H7 (cell line): ENCODE measurements at regions not wholly inside any gene's neighbourhood (a gene's known extent, or its start where the extent isn't known, plus 50 kb on each side); places are given as distances from the start of the nearest gene placed in this dataset.
A peak's percentile ranks its signal among the peaks of the same experiment; 100 is the strongest.
"Not testable (repeated sequence)": the region's sequence is repeated elsewhere in the genome, so short reads cannot be mapped to it uniquely, and the experiment has no call there.

Experiments
- DNase-seq: peaks from one replicate; pipeline ENCODE4 v3.0.0; 2012
- H3K27me3 ChIP-seq: 2 replicates; pipeline ENCODE4 v1.6.0; 2011; ENCODE audit warnings: mild to moderate bottlenecking, low read length; ENCODE audit not compliant: control insufficient read depth, insufficient read depth
- H3K36me3 ChIP-seq: replicated peaks from 2 replicates; pipeline ENCODE4 v1.5.1; 2011; ENCODE audit warnings: low read length; ENCODE audit not compliant: control insufficient read depth, insufficient read depth
- H3K4me3 ChIP-seq: 2 replicates; pipeline ENCODE4 v1.5.1; 2011; ENCODE audit warnings: low read depth, mild to moderate bottlenecking, control low read depth, low read length, moderate library complexity; ENCODE audit not compliant: insufficient read depth

DNA sequence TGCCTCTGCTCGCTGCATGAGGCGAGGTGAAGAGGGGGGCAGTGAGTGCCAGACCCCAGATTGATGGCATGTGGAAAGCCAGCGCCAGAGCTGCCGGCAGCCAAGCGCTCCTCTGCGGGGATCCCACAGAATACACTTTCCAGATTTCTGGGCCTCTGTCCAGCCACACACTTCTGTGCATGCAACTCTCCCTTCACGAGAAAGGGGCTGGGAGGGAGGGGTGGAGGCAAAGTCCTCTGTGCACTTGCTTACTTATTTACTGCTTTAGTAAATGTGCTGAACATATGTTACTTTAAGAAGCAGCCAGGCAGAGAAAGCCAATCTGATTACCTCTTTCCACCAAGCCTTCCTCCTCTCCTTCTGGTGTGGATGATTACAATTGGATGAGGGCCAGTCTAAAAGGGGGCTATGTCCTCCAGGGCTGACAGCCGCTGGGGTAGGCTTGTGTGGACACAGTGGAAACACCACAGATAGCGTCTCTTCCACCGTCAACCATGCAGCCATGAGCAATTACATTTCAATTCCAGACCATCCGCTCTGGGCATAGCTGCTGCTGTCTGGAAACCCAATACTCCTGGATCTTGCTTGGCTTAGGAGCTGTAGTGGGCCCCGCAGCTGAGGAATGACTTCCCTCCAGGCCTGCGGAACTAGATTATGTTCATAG is 322.8 kb upstream of the ANKRD30A start:
- Histone ChIP-seq H3K36me3 (no peaks in the 10 kb centered on the region), H3K27me3 (no peaks in the 10 kb centered on the region), H3K4me3 (no peak overlapping the region)
- DNase-seq: no peak

DNA sequence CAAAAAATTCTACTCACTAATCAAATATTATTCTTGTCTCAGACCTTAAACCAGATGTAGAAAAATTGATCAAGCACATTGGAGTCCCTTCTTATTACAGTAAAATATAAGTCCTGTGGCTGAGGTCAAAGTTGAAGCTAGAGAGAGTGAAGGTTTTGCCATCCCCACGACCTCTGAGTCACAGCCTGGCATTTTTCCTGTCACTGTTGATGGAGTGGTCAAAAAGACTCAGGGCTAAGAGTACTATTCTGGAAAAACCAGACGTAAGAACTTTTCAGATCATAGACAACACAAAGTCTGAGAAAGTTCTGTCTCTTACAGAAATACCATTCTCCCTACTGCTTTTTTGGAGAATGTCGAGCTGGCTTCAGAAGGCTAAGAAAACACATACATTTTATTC is 323.7 kb upstream of the ANKRD30A start:
- no peak overlapping the region for H3K4me3 ChIP-seq
- H3K27me3 ChIP-seq: no peaks in the 10 kb centered on the region
- no peaks in the 10 kb centered on the region for H3K36me3 ChIP-seq
- no peak for DNase-seq

DNA sequence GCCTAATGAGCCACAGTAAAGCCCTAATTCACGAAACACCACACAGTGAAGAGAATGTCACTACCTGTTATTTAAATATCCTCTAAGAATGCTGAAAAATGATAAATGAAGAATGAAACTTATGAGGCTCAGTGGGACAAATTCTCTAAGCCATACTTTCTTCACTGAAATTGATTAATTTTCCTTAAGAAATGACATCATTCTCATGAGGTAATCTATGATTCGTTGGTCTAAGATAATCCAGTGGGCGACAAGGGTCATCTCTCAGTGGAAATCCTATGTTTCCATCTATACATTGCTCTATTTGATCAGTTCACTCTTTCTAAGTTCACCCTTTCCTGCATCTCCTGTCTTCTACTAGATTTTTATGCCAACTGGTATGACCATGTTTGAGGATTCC is 330.4 kb upstream of the ANKRD30A start:
- no peak overlapping the region for H3K4me3 ChIP-seq
- DNase-seq: no peak
- no peaks in the 10 kb centered on the region for H3K27me3 ChIP-seq
- no peaks in the 10 kb centered on the region for H3K36me3 ChIP-seq

DNA sequence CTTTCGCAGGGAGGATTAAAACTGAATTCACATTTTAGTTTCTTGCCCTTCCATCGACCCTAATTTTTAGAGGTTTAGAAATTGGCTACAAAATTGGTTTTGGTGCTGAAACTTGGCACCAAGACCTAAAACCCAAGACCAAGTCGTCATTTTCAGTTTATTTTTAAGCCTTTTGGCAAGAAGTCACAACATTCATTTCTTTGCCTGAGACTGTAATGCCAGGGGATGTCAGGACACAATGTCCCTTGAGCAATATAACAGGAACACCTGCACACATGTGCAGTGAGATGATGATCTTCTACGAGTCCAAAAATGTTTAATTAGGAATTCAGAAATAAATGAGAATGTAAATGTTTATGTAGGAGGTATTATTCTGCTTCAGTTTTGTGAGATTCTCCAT is 335.4 kb upstream of the ANKRD30A start:
- no peaks in the 10 kb centered on the region for H3K27me3 ChIP-seq
- DNase-seq: no peak
- H3K36me3 ChIP-seq: no peaks in the 10 kb centered on the region
- H3K4me3 ChIP-seq: no peak overlapping the region

DNA sequence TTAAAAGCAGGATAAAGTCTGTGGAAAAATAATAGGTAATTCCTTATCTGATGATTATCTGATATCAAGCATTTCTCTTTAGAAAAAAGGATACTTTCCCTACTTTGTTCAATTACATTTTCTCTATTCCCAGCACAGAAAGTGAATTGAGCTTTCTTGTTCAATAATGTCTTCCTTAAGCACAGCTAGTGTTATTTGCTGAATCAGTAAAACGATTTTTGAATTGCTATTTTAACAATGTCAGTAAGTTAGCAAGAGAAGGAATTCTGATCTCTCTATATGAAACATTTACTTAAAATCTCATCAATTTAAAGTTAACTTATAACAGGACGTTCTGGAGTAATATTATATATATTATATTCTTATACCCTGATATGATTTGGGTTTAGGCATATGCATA is 337.2 kb upstream of the ANKRD30A start:
- DNase-seq: no peak

DNA sequence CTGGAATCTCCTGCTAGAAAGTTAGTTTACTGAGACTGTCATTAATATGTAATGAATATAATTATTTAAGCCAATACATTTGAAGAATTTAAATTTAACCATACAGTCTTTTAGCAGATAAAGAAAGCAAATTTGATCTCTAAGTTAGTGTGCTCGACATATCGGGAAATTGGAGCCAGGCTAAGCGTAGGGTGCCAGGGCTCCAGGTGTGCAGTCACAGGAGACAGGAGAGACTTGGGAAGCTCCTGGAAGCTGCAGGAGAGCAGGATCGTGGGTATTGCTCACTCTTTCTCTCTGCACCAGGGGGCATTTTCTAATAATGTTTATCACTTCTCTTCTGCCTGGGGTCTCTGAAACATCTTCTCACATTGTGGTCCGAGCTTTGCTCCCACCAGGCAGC is 342.0 kb upstream of the ANKRD30A start:
- no peak overlapping the region for H3K4me3 ChIP-seq
- H3K36me3 ChIP-seq: no peaks in the 10 kb centered on the region
- no peak for DNase-seq
- H3K27me3 ChIP-seq: no peaks in the 10 kb centered on the region

More for the DNA sequence above, 337.2 kb upstream of the ANKRD30A start:
- Histone ChIP-seq H3K36me3 (no peaks in the 10 kb centered on the region), H3K27me3 (no peaks in the 10 kb centered on the region), H3K4me3 (no peak overlapping the region)

DNA sequence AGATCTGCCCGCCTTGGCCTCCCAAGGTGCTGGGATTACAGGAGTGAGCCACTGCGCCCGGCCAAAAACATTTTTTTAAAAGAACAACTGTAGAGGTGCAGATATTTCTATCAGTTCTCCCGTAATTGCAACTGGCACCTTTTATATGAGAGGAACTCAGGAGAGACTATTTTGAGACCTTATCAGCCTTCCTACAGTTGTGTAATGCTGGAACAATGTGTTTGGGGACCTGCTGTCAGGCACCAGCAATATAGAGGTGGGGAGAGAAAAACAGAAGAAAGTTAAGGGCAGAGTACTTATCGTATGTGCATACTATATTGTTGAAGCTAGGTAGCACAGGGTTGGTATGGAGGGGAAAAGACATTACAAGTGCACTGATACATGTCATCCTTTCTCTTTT is 343.8 kb upstream of the ANKRD30A start:
- Histone ChIP-seq H3K36me3 (no peaks in the 10 kb centered on the region), H3K27me3 (no peaks in the 10 kb centered on the region), H3K4me3 (no peak overlapping the region)
- DNase-seq: no peak

DNA sequence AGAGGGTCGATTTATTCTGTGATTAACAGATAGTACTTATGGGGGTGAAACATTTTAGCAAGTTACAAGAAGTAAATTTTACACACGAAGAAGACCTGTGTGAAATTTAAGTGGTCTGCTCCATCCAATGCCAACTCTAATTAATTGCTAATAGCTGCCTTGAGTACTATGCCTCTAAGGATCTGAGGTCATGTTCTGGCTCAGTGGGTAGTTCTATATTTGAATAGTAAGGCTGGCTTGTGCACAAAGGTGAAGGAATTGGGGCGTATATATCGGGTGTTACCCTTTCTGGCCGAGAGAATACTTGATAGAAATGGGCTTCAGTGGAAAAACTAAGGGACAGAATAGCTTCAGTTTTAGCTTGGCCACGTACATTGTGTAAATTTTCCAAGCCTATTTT is 345.2 kb upstream of the ANKRD30A start:
- H3K36me3 ChIP-seq: no peaks in the 10 kb centered on the region
- DNase-seq: no peak
- H3K27me3 ChIP-seq: no peaks in the 10 kb centered on the region
- H3K4me3 ChIP-seq: no peak overlapping the region

DNA sequence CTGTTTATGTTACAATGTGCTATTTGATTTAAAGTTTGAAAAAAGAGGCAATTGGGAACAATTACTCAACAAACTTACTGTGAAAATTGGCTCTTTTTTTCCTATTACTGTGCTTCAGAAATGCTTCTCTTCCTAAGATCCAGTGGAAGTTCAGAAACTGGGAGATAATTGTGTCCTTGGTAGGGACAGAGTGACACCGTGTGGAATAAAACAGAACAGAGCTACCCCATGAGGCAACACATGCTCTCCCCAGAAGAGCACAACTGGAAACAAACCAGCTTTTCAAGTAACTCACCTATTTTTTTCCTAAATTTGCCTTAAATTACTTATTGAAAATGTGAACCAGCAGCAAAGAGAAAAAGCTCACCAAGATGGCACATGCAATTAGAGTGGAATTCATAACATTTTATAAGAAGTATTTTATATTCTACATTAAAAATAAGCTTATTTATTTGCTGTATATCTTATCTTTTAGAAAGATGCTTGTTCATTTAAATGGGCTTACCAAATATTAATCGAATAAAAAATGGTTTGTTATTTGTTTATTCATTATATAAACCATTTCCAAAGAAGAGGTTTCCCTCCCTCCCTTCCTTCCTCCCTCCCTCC is 346.1 kb upstream of the ANKRD30A start:
- DNase-seq: peak; percentile 73
- Histone ChIP-seq H3K36me3 (no peaks in the 10 kb centered on the region), H3K4me3 (no peak overlapping the region), H3K27me3 (no peaks in the 10 kb centered on the region)

DNA sequence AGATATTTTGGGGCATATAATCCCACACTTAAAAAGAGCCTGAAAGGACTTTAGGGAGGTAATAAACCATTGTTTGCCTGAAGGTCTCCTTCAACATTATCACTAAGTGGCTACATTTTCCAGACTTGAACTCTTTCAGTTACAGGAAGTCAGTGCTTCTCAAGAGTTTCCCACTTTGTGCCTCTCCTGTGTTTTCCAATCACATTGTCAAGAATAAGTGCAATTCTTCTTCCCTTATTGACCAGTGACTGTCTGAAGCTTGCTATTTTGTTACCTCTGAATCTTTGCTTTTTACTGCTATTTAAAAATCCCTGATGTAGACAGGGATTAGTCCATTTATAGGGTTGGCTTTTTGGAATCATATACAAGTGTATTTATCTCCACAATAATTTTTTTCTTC is 346.7 kb upstream of the ANKRD30A start:
- no peak for DNase-seq
- H3K36me3 ChIP-seq: no peaks in the 10 kb centered on the region
- no peak overlapping the region for H3K4me3 ChIP-seq
- H3K27me3 ChIP-seq: no peaks in the 10 kb centered on the region

DNA sequence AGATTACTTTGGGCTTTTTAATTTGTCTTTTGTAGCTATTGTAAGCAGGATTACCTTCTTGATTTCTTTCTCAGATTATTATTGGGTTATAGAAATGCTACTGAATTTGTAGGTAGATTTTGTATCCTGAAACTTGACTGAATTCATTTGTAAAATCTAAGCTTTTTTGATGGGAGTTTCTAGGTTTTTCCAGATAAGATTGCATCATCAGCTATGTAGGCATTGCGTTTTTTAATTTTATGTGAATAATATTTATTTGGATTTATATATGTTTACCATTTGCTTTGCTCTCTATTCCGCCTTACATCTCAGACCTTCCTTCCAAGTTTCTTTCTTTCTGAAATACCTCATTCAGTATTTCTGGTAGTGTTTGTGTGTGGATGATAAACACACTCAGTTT is 351.7 kb upstream of the ANKRD30A start:
- DNase-seq: no peak
- Histone ChIP-seq H3K27me3 (no peaks in the 10 kb centered on the region), H3K36me3 (no peaks in the 10 kb centered on the region), H3K4me3 (no peak overlapping the region)

DNA sequence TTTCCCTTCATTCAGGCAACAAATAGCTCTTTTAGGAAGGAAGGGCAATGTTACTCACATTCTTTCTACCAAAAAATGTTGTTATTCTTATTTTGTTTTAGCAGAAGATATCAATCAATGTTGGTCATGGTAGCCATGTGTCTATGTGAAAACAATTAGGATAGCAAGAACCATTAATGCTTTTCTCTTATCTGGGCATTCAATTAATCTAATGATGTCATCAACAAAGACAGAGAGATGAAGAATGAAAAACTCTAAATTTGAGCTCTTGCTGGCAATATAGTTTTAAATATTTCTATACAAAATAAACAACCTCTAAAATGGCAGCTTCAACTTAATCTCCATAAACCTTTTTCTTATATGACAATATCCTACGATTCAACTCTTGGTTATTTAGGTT is 353.7 kb upstream of the ANKRD30A start:
- no peak for DNase-seq
- H3K27me3 ChIP-seq: no peaks in the 10 kb centered on the region
- H3K36me3 ChIP-seq: no peaks in the 10 kb centered on the region
- no peak overlapping the region for H3K4me3 ChIP-seq

DNA sequence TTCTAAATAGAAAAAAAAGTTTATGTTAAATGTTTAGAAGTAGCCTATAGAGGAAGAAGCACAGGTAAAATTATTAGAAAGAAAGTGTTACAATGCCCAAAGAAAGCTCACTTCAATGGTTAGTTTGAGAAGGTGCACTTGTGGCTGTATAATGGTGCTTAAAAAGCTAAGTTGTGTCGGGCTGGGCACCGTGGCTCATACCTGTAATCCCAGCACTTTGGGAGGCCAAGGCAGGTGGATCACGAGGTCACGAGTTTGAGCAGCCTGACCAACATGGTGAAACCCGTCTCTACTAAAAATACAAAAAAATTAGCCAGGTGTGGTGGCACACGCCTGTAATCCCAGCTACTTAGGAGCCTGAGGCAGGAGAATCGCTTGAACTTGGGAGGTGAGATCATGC is 355.7 kb upstream of the ANKRD30A start:
- not testable (repeated sequence) for H3K4me3 ChIP-seq, H3K36me3 ChIP-seq, H3K27me3 ChIP-seq, DNase-seq

DNA sequence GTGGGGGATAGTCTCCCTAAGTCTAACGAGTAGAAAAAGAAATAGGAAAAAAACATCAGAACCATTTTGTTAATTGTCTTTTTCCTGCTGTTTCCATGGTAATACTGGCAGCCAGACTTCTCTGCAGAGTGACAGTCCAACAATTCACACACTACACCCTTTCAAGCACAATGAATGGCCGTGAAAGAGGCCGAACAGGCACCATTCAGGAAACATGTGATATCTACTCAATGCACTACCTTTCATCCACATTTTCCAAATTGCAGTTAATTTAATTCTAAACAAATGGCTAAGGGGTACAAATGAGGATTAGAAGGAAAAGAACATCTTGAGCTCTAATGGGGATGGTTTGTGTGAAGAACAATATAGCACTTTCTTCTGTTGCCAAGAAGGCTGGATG is 358.5 kb upstream of the ANKRD30A start:
- Histone ChIP-seq H3K4me3 (no peak overlapping the region), H3K36me3 (no peaks in the 10 kb centered on the region), H3K27me3 (no peaks in the 10 kb centered on the region)
- DNase-seq: no peak

DNA sequence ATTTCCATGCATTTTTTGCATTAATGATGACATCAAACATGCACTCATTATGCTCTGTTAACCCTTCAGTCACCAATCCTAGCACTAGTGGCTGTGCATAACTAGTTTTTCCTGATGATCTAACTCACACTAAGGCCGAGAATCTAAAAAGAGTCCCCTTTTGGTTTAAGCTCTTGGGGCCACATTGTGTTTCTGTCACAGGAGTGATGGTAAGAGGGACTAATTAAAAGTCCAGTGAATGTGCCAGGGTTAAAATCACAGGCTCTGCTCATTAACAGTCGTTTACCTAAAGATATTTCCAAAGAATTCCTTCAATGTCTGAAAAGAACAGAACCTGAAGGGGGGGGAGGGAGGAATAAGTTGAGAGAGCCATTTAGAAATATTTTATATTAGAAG is 359.0 kb upstream of the ANKRD30A start:
- H3K4me3 ChIP-seq: no peak overlapping the region
- H3K36me3 ChIP-seq: no peaks in the 10 kb centered on the region
- DNase-seq: no peak
- H3K27me3 ChIP-seq: no peaks in the 10 kb centered on the region
